Ishikawa (cell line): ENCODE measurements at regions not wholly inside any gene's neighbourhood (a gene's known extent, or its start where the extent isn't known, plus 50 kb on each side); places are given as distances from the start of the nearest gene placed in this dataset.

Source experiments
- CREB1 ChIP-seq: IDR thresholded peaks from 2 replicates; pipeline ENCODE4 v1.6.1; 2012; ENCODE audit warnings: low read depth
- EP300 ChIP-seq: IDR thresholded peaks from 2 replicates; pipeline ENCODE4 v1.6.1; 2012; ENCODE audit warnings: borderline replicate concordance
- FOXM1 ChIP-seq: IDR thresholded peaks from 2 replicates; pipeline ENCODE4 v1.6.1; 2012; ENCODE audit warnings: low read depth, borderline replicate concordance
- RAD21 ChIP-seq: IDR thresholded peaks from 2 replicates; pipeline ENCODE4 v1.6.1; 2012; ENCODE audit warnings: low read depth
- REST ChIP-seq: IDR thresholded peaks from 2 replicates; pipeline ENCODE4 v1.6.1; 2012; ENCODE audit warnings: low read depth, mild to moderate bottlenecking
- TAF1 ChIP-seq: IDR thresholded peaks from 2 replicates; pipeline ENCODE4 v1.6.1; 2012; ENCODE audit warnings: low read depth, mild to moderate bottlenecking
- USF1 ChIP-seq: IDR thresholded peaks from 2 replicates; pipeline ENCODE4 v1.6.1; 2012
- ZBTB7A ChIP-seq: IDR thresholded peaks from 2 replicates; pipeline ENCODE4 v1.6.1; 2012; ENCODE audit warnings: low read depth

GRCh38 chr4:163969291-163969690 lies 474.8 kb downstream of the TMA16 start:
- TF ChIP-seq USF1 (no peak), REST (no peak), TAF1 (no peak), EP300 (no peak), CREB1 (no peak), FOXM1 (no peak), RAD21 (no peak), ZBTB7A (no peak)
